Mesodermal cell (in vitro differentiated cells): ENCODE measurements at regions not wholly inside any gene's neighbourhood (a gene's known extent, or its start where the extent isn't known, plus 50 kb on each side); places are given as distances from the start of the nearest gene placed in this dataset.
A peak's percentile ranks its signal among the peaks of the same experiment; 100 is the strongest.

ENCODE experiments used
- H3K27ac ChIP-seq: 2 replicates; pipeline ENCODE4 v1.7.0; 2013; ENCODE audit warnings: mild to moderate bottlenecking, low read depth, low read length, moderate library complexity; ENCODE audit not compliant: severe bottlenecking
- H3K36me3 ChIP-seq: 2 replicates; pipeline ENCODE4 v1.7.1; 2013; ENCODE audit warnings: mild to moderate bottlenecking, low read length, moderate library complexity; ENCODE audit not compliant: control insufficient read depth, insufficient read depth
- H3K4me1 ChIP-seq: one replicate; pipeline ENCODE4 v1.7.1; 2013; ENCODE audit warnings: mild to moderate bottlenecking, low read length; ENCODE audit not compliant: insufficient read depth, control insufficient read depth, poor library complexity, severe bottlenecking
- H3K4me3 ChIP-seq: 2 replicates; pipeline ENCODE4 v1.7.0; 2013; ENCODE audit warnings: low read length, control low read depth, mild to moderate bottlenecking; ENCODE audit not compliant: insufficient read depth, poor library complexity, severe bottlenecking; ENCODE audit errors: extremely low read depth
- H3K9me3 ChIP-seq: 2 replicates; pipeline ENCODE4 v1.7.1; 2013; ENCODE audit warnings: mild to moderate bottlenecking, low read length, moderate library complexity; ENCODE audit not compliant: control insufficient read depth
- WGBS, 2 experiments: methylation state at CpG; one replicate each; pipeline ENCODE4 v1.1.5; 2013; ENCODE audit warnings: missing lambda C conversion rate in 2 of 2; ENCODE audit not compliant: insufficient coverage in 2 of 2; 5-methylcytosine and 5-hydroxymethylcytosine counted together

- H3K4me1 ChIP-seq: no peaks in the 10 kb centered on the region
- H3K4me3 ChIP-seq: no peak overlapping the region
- no peaks in the 10 kb centered on the region for H3K36me3 ChIP-seq
- no peaks in the 10 kb centered on the region for H3K9me3 ChIP-seq
- 100% methylated on average over 1 of the region's 3 CpGs; no CpG with 5 or more reads in 1 of the 2 experiments for WGBS, 2 experiments
- H3K27ac ChIP-seq: no peak overlapping the region
Measured at GRCh38 chr5:144577676-144578075, 407.0 kb downstream of the KCTD16 start.

GRCh38 chr5:144575736-144576135, 405.1 kb downstream of the KCTD16 start:
- WGBS, 2 experiments: no CpG with 5 or more reads among the region's 1 CpG
- H3K4me1 ChIP-seq: no peaks in the 10 kb centered on the region
- no peaks in the 10 kb centered on the region for H3K36me3 ChIP-seq

GRCh38 chr5:144567421-144567780, 396.7 kb downstream of the KCTD16 start:
- Histone ChIP-seq H3K4me1 (peaks cover 9% of the 10 kb centered on the region), H3K4me3 (no peak overlapping the region), H3K36me3 (no peaks in the 10 kb centered on the region), H3K9me3 (peaks cover 3% of the 10 kb centered on the region), H3K27ac (peak overlapping the region; percentile 62)
- WGBS, 2 experiments: 61 to 79% methylated on average over 2 of the region's 2 CpGs

More at GRCh38 chr5:144575736-144576135, 405.1 kb downstream of the KCTD16 start:
- H3K27ac ChIP-seq: no peak overlapping the region
- no peak overlapping the region for H3K4me3 ChIP-seq
- H3K9me3 ChIP-seq: peaks cover 1% of the 10 kb centered on the region

- WGBS, 2 experiments: 100% methylated on average over 1 to 2 of the region's 3 CpGs
Measured at GRCh38 chr5:144566747-144567420, 396.2 kb downstream of the KCTD16 start.

GRCh38 chr5:144549580-144549979, 378.9 kb downstream of the KCTD16 start:
- no peaks in the 10 kb centered on the region for H3K9me3 ChIP-seq
- no peaks in the 10 kb centered on the region for H3K4me1 ChIP-seq
- H3K27ac ChIP-seq: no peak overlapping the region
- H3K36me3 ChIP-seq: no peaks in the 10 kb centered on the region
- H3K4me3 ChIP-seq: no peak overlapping the region
- WGBS, 2 experiments: no CpG with 5 or more reads among the region's 3 CpGs

More at GRCh38 chr5:144566747-144567420, 396.2 kb downstream of the KCTD16 start:
- Histone ChIP-seq H3K9me3 (peaks cover 3% of the 10 kb centered on the region), H3K27ac (peak overlapping the region; percentile 62), H3K36me3 (no peaks in the 10 kb centered on the region), H3K4me1 (peaks cover 9% of the 10 kb centered on the region), H3K4me3 (no peak overlapping the region)

- Histone ChIP-seq H3K27ac (no peak overlapping the region), H3K36me3 (no peaks in the 10 kb centered on the region), H3K9me3 (no peaks in the 10 kb centered on the region), H3K4me1 (no peaks in the 10 kb centered on the region), H3K4me3 (no peak overlapping the region)
- WGBS, 2 experiments: 86% methylated on average over 2 of the region's 2 CpGs; no CpG with 5 or more reads in 1 of the 2 experiments
Measured at GRCh38 chr5:144548936-144549335, 378.3 kb downstream of the KCTD16 start.

- Histone ChIP-seq H3K36me3 (no peaks in the 10 kb centered on the region), H3K27ac (no peak overlapping the region), H3K4me1 (no peaks in the 10 kb centered on the region), H3K9me3 (no peaks in the 10 kb centered on the region), H3K4me3 (no peak overlapping the region)
- no CpG with 5 or more reads among the region's 1 CpG for WGBS, 2 experiments
Measured at GRCh38 chr5:144547098-144547499, 376.4 kb downstream of the KCTD16 start.

- WGBS, 2 experiments: 100% methylated on average over 1 of the region's 3 CpGs; no CpG with 5 or more reads in 1 of the 2 experiments
- Histone ChIP-seq H3K4me1 (no peaks in the 10 kb centered on the region), H3K36me3 (no peaks in the 10 kb centered on the region), H3K4me3 (no peak overlapping the region), H3K9me3 (peaks cover 5% of the 10 kb centered on the region), H3K27ac (no peak overlapping the region)
Measured at GRCh38 chr5:144538845-144539244, 368.2 kb downstream of the KCTD16 start.
